NCI-H446 (cell line): ENCODE measurements at regions not wholly inside any gene's neighbourhood (a gene's known extent, or its start where the extent isn't known, plus 50 kb on each side); places are given as distances from the start of the nearest gene placed in this dataset.

Experiments used
- DNase-seq, 2 experiments: peaks; one replicate each; lab custom pipeline; 2025; lab: John Stamatoyannopoulos, UW

DNA sequence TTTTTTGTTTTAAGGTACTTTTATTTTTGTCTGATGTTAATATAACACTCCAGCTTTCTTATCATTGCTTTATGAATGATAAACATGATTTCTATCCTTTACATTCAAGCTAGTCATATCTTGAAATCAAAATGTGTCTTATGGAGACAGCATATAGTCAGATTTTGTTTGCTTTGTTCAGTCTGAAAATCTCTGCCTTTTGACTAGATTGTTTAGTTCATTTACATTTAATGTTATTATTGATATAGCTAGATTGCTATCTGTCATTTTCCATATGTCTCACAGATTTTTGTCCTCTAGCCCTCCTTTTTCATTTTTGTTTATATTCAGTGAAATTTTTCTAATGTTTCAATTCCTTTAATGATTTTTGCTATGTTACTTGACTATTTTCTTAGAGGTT lies 332.8 kb downstream of the SMOC2 start:
- DNase-seq: no peak

DNA sequence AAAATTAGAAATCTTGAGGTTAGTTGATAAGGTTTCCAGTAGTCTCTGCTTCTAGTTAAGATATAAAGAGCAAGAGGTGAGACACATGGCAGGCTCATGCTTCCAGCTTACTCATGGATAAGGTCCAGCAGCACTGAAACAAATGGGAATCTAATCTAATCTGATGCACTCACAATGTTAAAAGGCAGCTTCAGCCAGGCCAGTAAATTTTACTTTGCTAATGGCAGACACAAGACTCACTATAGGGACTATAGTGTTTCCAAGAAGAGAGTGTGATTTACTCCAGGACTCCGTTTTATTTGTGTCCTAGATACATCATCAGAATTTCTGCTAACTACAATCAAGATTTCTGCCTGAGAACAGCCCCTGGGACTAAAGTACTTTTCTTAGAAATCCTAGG lies 324.8 kb downstream of the SMOC2 start:
- DNase-seq: no peak

DNA sequence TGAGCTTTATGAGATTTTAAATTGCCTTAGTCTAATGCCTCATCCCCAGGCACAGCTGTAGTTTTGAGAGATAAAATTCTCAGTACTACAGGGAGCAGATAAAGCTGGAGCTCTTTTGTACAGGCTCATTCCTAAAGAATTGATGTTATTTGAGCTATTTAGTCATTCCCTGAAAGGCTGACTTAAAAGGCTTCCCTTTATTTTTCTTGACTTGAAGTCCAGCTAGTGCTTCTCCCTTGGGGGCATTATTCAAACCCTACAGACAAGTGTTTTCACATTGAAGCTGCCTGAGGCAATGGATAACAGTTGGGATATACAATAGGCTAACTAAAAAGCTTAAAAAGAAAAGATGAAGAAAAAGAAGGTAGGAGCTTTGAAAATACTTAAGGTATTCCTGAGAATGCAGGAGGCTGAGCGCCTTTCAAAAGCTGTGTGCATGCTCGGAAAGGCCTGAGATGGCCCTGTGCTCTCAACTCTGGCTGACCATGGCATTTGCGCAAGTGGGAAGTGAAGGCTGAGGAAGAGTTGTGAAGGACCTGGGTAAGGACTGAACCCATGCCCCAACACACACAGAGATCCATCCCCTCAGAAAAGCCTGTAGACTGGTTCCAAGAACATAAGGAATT lies 315.1 kb downstream of the SMOC2 start:
- DNase-seq: no peak

DNA sequence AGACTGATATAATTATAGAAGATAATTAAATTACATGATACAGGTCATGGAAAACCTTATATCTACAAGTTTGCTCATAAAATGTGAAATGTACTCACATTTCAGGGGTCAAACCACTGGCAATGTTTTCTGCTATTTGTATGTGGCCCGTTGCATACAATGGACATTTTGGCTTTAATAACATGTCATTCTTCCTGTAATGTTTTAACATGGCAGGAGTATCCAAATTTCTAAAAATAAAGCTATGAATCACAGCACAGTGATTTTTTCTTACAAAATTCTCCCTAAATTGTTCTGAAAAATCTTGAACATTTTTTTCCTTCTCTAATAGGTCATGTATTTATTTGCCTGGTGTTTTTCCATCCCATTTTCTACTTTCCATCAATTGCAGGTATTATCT lies 305.7 kb downstream of the SMOC2 start:
- no peak for DNase-seq

DNA sequence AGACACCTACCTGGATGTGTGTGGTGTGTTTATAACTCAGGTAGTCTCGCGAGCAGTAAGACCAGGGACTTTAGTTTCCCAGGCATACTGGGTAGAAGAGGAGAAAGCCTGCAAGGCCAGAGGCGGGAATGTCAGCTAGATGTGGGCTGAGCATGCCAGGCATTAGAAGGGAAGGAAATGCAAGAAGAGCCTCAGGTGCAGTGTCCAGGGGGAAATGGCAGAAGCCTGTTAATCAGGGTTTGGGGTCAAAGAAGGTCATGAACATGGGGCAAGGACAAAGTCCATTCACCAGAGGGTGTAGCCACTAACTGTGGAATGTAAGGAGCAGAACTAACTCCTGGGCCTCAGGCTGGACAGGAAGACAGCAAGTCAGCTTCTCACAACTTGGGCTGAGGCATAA lies 305.0 kb downstream of the SMOC2 start:
- DNase-seq: no peak

DNA sequence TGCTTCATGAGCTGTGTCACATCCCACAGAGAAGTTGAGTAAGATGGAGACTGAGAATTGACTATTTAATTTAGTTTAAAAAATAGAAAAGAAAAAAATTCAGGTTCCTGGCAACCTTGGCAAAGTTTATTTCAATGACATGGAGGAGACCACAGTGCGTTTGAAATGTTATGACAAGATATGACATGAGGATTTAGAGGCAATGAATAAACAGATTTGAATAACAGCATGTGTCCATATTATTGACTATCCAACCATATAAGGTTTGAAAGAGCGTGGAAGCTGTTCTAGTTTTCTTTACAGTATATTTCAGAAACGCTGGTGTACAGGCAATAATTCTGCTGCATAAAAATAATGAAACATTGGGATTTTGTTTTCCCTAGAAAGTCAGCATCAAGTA lies 303.9 kb downstream of the SMOC2 start:
- no peak for DNase-seq

DNA sequence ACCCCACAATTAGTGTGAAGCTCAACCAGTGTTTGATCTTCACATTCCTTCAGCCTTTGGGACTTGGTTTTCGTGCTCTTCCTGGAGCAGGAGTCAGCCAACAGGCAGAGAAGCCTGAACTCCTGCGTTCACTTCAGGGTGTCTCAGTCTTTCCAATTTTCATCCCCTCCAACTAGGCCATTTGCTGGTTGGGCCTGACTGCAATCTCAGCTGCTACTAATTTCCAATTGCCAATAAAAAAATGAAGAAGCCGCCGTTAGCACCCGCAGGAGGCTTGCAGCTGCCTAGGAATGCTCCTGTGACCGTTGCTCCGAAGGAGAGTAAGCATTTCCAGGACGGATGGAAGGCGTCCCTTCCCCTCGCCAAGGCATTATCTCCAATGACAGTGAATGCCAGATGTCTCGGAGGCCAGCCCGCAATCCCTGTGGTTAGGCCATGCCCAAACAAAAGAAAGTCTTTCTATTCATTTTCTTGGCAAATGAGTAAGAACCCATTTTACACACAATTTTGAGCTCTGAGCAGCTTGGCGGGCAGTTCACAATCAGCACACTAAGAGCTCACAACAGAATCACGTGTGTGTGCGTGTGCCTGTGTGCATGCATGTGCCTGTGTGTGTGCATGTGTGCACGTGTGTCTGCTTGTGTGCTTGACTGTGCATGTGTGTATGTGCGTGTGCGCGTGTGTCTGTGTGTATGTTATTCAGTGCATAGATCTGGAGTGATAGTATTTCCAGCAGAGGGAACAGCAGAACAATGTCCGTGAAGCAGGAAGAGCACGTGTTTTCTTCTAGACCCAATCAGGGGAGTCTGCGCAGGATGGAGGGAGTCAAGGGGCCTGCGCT lies 301.2 kb downstream of the SMOC2 start:
- DNase-seq: no peak

DNA sequence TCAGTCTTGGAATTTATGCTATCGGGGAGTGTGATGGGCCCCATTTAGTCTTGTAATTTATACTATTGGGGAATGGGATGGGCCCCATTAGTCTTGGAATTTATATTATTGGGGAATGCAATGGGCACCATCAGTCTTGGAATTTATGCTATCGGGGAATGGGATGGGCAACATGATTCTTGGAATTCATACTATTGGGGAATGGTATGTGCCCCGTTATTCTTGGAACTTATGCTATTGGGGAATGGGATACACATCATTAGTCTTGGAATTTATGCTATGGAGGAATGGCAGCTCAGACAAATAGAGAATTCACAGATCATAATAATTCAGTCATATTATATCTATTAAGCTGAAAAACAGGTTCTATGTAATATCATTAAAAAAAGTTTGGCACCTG lies 300.3 kb downstream of the SMOC2 start:
- DNase-seq: no peak

DNA sequence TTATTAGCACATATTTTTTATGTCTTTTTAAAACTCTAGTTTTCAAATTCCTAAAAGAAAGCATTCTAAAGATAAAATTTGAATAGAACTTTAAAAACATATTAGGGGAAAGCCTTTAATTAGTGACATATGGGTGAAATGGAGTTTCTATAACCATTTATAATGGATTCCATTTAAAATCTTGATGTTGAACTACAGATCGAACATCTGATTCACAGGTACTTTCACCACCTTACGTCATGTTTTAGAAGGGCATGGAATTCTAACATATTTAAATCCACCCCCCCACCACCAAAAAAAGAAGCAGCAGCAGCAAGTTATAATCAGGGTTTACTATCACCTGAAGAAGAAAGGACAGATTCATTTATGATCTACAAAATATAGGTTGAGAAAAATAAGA lies 298.4 kb downstream of the SMOC2 start:
- DNase-seq: no peak

DNA sequence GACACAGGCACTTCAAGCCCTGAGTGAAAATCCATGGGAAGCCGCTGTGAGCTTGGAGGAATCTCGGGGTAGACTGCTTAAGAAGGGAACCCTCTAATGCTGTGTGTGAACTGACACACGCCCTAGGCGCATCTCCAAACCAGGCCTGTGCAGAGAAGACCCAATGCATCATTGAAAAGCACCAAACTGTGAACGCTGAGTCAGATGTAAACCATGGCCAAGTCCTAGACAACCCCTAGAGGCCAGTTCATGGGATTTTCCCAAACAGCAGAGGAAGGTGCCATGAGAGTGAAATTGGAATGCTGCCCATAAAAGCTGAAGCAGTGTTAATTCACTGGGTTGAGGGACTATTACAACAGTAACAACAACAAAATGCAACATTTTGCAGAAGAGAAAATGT lies 296.5 kb downstream of the SMOC2 start:
- no peak for DNase-seq

DNA sequence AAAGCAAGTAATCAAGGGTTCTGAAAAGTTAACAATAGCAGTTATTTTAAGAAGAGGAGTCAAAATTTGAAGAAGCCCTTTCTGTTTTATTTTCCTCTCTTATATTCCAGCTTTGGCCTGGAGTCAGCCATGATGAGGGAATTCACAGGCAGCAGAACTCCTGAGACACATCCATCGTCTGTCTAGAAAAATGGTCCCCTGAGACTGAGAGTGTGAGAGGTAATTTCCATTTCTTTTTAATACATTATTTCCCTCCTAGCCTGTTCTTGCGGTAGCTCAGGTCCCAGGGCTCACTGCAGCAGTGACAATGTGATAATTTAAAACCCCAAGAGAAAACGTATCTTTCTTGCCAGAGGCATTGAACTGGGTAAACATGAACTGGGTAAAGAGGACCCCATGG lies 296.0 kb downstream of the SMOC2 start:
- DNase-seq: no peak

DNA sequence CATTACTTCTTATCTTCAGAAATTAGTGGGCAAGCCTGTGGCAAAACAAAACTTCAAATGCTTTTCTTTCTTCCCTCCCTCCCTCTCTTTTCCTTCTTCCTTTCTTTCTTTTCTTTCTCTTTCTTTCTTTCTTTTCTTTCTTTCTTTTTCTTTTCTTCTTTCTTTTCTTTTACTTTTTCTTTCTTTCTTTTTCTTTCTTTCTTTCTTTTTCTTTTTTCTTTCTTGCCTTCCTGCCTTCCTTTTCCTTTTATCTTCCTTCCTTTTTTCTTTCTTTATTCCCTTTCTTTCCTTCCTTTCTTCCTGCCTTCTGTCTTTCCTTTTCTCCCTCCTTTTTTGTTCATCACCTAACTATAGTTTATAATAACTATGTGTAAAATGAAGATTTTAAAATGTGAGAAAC lies 295.1 kb downstream of the SMOC2 start:
- no peak for DNase-seq

DNA sequence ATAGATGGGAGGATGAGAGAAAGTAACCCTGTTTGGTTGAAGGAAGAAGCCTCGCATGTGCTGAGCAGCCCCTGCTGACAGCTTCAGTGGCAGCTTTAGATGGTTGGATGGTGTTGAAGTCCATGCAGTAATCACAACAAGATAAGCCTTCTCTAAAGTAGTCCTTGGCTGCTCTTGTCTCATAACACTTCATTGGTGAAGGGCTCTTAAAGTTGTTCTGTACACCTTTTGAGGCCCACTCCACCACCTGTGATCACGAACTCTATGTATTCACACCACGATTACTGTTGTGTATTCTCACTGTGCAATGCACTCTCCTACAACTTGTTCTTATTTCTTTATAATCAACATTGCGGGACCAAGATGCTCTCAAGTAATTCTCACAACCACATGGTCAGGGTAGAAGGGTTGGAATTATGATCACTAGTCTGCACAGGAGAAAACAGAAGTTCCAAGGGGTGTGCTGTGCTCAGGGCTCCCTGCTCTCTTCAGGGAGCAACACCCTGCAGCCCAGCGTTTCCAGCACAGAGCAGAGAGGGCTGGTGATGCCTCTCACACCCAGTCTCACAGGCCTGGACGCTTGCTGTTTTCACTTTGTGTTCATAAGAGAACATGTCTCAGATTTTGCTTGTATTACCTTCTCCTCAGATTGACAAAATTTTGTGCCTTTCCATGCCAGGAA lies 294.4 kb downstream of the SMOC2 start:
- no peak for DNase-seq

DNA sequence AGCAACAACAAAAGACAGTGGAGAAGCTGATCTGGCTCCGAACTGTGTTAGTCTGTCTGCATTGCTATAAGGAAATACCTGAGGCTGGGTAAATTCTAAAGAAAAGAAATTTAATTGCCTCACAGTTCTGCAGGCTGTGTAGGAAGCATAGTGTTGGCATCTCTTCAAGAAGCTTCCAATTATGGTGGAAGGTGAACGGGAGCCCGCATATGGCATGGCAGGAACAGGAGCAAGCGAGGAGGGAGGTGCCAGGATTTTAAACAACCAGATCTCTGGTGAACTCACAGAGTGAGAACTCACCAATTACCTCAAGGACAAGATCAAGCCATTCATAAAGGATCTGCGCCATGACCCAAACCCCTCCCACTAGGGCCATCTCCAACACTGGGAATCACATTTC lies 293.5 kb downstream of the SMOC2 start:
- no peak for DNase-seq

DNA sequence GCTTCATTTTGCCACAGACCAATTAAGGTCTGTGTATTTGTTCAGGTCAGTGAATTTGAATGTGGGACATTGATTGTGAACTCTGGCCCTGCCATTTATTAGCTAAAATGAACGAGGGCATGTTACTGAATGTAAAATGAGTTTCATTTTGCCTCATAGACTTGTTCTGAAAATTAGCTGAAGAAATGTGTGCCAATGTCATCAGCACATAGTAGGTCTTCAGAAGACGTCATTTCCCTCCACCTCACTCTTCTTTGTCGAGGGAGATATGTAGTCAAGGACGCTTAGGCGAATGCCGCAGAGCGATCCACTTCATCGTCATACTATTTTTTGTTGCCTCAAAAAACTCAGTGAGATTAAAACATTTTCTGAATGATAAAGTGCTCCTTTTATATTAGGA lies 291.7 kb downstream of the SMOC2 start:
- DNase-seq: no peak

DNA sequence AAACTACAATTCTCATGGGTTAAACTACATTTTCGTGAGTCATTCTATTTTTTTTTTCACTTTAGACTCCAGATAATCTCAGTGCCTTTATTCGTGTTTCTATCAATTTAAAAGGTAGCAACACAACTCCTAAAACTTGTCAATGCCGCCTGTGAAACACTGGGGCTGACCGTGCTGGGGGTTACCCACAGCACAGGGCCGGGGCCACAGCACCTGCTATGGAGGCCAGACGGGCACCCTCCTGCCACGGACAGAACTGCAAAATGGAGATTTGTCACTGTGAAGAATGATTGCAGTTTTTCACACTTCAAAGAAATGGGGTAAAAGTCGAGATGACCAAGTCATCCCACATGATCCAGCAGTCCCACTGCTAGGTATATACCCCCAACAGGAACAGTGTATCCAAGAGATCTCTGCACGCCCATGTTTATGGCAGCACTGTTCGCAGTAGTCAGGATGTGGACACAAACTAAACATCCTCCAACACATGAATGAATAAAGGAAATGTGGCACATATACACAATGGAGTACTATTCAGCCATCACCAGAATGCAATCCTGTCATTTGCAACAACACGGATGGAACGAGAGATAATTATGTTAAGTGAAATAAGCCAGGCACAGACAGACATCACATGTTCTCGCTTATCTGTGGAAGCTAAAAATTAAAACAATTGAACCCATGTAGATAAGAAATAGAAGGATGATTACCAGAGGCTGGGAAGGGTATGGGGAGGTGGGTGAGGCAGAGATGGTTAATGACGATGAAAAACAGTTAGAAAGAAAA lies 290.1 kb downstream of the SMOC2 start:
- DNase-seq: no peak

DNA sequence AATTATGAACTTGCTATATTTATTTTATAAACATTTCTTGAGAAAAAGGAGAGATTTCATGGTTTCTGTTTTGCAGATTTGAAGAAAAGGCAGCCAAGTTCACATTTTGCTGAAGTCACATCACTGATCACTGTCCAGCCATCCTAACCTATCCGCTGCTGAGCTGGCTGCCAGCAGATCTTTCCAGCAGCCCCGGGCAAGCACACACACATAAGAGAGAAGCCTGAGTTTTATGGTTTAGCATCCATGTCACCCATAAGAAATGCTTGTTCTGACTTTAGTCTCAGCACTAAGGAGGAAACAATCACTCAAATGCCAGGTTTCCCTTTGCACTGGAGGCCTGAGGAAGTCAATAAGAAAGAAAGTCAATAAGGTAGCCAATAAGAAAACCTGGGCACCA lies 287.1 kb downstream of the SMOC2 start:
- DNase-seq: no peak

DNA sequence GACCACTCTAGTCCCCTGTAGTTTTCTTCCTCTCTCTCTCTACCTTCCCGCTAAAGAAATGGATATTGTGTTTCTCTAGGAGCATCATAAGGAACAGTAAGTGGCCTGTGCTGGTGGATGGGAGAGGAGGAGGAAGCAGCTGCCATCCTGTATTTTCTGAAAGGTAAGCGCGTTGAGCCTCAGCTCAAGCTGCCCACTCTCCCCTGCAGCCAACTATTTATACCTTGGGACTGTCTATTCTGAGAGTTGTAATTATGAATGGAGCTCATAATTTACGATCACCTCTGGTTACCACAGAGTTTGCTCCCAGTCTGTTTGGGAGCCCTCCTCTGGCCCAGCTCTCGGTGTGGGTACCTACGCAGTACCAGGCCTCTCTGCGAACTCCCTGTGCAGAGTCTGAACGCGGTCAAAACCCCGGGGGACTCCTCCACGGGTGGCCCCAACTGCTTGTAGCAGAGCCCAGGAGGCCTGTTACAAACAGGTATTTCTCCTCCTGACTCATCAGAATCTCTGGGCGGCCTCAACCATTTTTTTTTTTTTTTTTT lies 285.4 kb downstream of the SMOC2 start:
- no peak for DNase-seq

DNA sequence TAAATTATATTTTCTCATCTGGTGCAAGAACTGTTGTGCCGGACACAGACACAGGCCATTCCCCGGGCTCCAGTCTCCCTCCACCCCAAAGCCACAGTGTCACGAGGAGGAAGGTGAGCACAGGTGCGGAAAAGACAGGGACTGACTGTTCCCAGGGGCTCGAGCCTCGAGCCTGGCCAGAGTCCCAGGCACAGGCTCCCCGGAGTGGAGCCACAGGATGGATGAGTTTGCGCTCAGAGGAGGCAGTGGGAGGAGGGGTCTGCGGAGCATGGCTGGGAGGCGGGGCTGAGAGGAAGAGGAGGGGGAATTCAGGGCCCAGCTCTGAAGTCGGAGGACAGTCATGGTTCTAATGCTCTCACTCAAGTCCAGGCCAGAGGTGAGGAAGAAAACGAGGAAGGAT lies 284.8 kb downstream of the SMOC2 start:
- no peak for DNase-seq

DNA sequence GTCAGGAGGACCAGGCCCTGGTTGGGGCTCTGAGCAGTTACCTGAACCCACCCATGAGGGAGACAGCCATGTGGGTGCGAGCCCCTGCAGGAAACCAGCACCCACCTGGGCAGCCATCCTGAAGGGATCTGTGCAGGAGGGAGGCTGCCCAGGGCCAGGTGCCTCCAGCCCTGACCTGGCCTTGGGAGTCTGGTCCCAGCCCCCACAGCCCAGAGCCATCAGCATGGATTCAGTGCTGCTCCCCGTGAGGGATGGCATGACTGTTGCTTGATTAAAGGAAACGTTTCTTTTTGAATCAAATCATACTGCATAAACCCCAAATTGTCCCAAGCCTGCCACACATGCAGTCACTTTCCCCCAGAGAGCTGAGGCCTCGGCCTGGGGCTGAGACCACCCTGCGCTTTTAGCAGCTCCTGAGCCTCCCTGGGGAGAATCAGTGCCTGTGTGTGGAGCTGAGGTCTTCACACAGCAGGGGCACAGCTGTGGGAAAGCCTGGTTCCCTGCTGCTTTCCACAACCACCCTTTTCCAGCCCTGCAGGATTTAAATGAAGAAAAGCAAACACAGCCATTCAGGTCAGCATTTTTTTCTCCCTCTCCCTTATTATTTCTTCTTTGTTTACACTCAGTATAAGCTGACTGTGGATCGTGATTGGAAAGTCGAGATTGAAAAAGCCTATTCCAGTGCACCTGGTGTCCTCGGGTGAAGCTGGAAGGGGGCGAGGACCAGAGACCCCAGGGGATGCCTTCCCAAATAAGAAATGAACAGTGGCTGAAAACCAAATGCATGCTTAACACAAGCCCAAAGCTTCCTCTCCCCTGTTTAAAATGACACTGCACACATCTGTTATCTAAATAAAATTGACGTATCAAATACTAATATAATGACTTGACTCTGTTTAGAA lies 283.9 kb downstream of the SMOC2 start:
- DNase-seq: no peak

DNA sequence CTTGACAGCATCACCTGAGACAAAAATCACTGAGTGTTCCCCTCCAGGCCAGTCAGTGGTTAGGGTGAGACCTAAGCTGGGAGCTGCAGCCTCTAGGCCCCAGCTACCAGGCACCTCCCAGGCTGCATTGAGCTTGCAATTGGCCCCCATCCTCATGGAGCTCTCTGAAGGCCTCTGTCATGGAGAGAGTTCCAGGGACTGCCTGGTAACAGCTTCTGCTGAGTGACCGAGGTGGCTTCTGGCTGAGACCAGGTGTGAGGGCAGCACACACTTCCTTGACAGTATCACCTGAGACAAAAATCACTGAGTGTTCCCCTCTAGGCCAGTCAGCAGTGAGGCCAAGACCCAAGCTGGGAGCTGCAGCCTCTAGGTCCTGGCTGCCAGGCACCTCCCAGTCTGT lies 283.0 kb downstream of the SMOC2 start:
- DNase-seq: no peak
